ENCODE measurements at regions not wholly inside any gene's neighbourhood (a gene's known extent, or its start where the extent isn't known, plus 50 kb on each side); places are given as distances from the start of the nearest gene placed in this dataset.

DNA sequence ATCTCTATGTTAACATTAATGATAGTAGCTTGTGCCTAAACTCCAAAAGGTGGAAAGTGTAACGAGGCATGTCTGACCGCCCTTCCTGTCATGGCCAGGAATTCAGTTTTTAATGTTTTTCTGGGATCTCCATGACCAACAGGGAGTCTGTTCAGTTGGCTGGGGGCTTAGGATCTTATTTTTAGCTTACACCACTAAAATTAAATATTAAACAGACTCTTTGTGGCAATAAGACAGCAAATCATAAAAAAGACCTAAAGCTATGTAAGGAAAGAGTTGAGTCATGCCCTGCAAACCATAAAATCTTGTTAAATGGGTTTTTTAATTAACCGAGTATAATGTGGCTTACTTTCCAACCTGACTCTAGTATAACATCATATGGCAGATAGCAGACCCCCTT is 247.8 kb downstream of the DIRAS2 start:
- TF ChIP-seq, protein P1, sequence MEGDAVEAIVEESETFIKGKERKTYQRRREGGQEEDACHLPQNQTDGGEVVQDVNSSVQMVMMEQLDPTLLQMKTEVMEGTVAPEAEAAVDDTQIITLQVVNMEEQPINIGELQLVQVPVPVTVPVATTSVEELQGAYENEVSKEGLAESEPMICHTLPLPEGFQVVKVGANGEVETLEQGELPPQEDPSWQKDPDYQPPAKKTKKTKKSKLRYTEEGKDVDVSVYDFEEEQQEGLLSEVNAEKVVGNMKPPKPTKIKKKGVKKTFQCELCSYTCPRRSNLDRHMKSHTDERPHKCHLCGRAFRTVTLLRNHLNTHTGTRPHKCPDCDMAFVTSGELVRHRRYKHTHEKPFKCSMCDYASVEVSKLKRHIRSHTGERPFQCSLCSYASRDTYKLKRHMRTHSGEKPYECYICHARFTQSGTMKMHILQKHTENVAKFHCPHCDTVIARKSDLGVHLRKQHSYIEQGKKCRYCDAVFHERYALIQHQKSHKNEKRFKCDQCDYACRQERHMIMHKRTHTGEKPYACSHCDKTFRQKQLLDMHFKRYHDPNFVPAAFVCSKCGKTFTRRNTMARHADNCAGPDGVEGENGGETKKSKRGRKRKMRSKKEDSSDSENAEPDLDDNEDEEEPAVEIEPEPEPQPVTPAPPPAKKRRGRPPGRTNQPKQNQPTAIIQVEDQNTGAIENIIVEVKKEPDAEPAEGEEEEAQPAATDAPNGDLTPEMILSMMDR (IDR thresholded peaks at IDR 0.05; ENCODE audit: low read length): no peak
- TF ChIP-seq EZH2 (optimal IDR thresholded peaks at IDR 0.05; ENCODE audit: low read depth, low read length): no peak
